Lower leg skin (tissue), 4 donors: ENCODE measurements at regions not wholly inside any gene's neighbourhood (a gene's known extent, or its start where the extent isn't known, plus 50 kb on each side); places are given as distances from the start of the nearest gene placed in this dataset.

Experiments
- DNase-seq, 2 donors: peaks; one replicate each; pipeline ENCODE4 v3.0.0-alpha.2; 2019; ENCODE audit warnings: low spot score in 2 of 2
- H3K4me3 ChIP-seq: fragments of 200-600 bp; sonication (generic); 2 replicates; pipeline ENCODE4 v1.5.1; 2017; ENCODE audit warnings: mild to moderate bottlenecking, low read depth; ENCODE audit not compliant: poor library complexity, severe bottlenecking
- CTCF ChIP-seq, 3 donors: fragments of 450-650 bp; IDR thresholded peaks; one replicate each; pipeline ENCODE4 v1.5.1; 2016; ENCODE audit warnings: antibody characterized with exemption in 3 of 3, mild to moderate bottlenecking in 3 of 3, moderate library complexity in 2 of 3
- POLR2A ChIP-seq, 2 donors: fragments of 450-650 bp; IDR thresholded peaks; one replicate each; pipeline ENCODE4 v1.6.1; 2016 to 2017; ENCODE audit warnings: antibody characterized with exemption in 2 of 2, mild to moderate bottlenecking in 1 of 2, moderate library complexity in 1 of 2
- WGBS, 2 donors: methylation state at CpG; one replicate each; pipeline ENCODE4 v1.1.5; 2018; 5-methylcytosine and 5-hydroxymethylcytosine counted together
- intact Hi-C: fragments of 100-400 bp; cut with DNase I; formaldehyde crosslinking; loops from one replicate; pipeline ENCODE4 v1.15.0; 2023; ENCODE audit warnings: low total_unique reads

GRCh38 chr7:53110425-53110824, 75.0 kb downstream of the POM121L12 start:
- intact Hi-C loops: no loop called here
- 82 to 89% methylated on average over 4 of the region's 4 CpGs for WGBS, 2 donors

DNA sequence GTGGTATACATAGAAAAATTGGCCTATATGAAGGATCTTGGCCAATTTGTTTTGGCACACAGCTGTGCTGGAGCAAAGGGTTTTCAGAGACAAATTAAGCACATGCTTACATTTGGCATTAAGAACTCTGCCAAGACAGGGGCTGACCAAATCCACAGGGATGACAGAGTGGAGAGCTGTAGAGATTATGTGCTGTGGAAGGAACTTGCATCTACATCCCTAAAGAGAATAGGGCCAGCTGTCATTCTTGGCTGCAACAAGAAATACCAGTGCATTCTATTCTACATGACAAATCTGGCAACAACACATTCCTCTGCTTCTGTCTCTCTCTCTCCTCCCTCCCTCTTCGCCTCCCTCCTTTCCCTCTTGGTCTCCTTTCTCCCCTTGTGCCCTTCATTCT, 75.6 kb downstream of the POM121L12 start:
- TF ChIP-seq CTCF (IDR thresholded peaks at IDR 0.05): no peak
- no peak for TF ChIP-seq POLR2A (IDR thresholded peaks at IDR 0.05)
- DNase-seq: no peak
- 62 to 67% methylated on average over 1 of the region's 1 CpG for WGBS, 2 donors
- no peak overlapping the region for H3K4me3 ChIP-seq
- intact Hi-C loops: no loop called here

More at GRCh38 chr7:53110425-53110824, 75.0 kb downstream of the POM121L12 start:
- TF ChIP-seq POLR2A (IDR thresholded peaks at IDR 0.05) (no peak), CTCF (IDR thresholded peaks at IDR 0.05) (no peak)
- DNase-seq: no peak
- H3K4me3 ChIP-seq: no peak overlapping the region

DNA sequence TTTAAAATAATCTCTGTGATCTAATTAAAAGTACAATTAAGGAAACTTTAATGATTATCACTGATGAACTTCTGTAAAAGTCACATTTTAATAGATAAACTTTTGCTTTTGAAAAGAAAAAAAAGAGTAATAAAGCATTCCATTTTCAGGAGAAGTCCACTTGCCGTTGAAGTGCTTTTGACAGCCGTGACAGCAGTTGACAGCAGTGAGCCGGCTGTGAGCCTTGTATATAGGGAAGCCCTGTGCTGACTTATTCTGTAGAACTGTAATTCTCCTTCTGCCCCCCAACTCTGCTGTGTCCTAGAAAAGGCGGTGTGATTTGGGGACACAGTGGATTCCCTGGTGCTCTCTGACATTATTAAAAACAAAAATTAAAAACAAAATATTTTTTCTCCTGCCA, 78.0 kb downstream of the POM121L12 start:
- no peak overlapping the region for H3K4me3 ChIP-seq
- TF ChIP-seq CTCF (IDR thresholded peaks at IDR 0.05): no peak
- no peak for TF ChIP-seq POLR2A (IDR thresholded peaks at IDR 0.05)
- intact Hi-C loops: no loop called here
- no peak for DNase-seq
- 72 to 74% methylated on average over 4 of the region's 4 CpGs for WGBS, 2 donors

GRCh38 chr7:53119514-53119941, 84.1 kb downstream of the POM121L12 start:
- intact Hi-C loops: no loop called here
- no peak overlapping the region for H3K4me3 ChIP-seq
- DNase-seq: no peak
- 56% methylated on average over 4 of the region's 4 CpGs for WGBS, 2 donors
- TF ChIP-seq CTCF (IDR thresholded peaks at IDR 0.05): no peak
- no peak for TF ChIP-seq POLR2A (IDR thresholded peaks at IDR 0.05)

DNA sequence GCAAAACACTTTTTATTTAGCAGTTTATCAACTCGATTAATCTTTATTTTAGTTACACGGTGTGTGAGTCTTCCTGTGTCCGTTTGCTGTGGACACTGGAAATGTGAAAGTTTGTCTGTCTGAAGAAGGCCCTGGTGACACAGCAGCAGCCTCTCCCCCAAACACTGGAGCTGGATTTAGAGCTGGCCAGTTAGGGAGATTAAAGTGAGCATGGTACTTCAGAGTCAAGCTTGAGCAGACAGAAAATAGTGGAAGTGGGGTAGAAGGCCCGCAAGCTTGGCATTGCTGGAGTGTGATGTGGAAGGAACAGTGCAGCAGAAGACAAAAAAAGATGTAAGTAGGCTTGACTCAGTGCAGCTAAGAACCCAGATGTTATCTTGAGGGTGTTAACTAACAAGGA, 85.9 kb downstream of the POM121L12 start:
- WGBS, 2 donors: 81 to 90% methylated on average over 4 of the region's 4 CpGs
- TF ChIP-seq CTCF (IDR thresholded peaks at IDR 0.05): no peak
- no peak for TF ChIP-seq POLR2A (IDR thresholded peaks at IDR 0.05)
- intact Hi-C loops: no loop called here
- H3K4me3 ChIP-seq: no peak overlapping the region
- DNase-seq: no peak

- intact Hi-C loops: no loop called here
- TF ChIP-seq POLR2A (IDR thresholded peaks at IDR 0.05): no peak
- TF ChIP-seq CTCF (IDR thresholded peaks at IDR 0.05): no peak
- no peak for DNase-seq
- H3K4me3 ChIP-seq: no peak overlapping the region
- WGBS, 2 donors: 36 to 81% methylated on average over 1 of the region's 1 CpG
These were observed 96.3 kb downstream of the POM121L12 start for GRCh38 chr7:53131697-53132096.
